ENCODE measurements at regions not wholly inside any gene's neighbourhood (a gene's known extent, or its start where the extent isn't known, plus 50 kb on each side); places are given as distances from the start of the nearest gene placed in this dataset.

DNA sequence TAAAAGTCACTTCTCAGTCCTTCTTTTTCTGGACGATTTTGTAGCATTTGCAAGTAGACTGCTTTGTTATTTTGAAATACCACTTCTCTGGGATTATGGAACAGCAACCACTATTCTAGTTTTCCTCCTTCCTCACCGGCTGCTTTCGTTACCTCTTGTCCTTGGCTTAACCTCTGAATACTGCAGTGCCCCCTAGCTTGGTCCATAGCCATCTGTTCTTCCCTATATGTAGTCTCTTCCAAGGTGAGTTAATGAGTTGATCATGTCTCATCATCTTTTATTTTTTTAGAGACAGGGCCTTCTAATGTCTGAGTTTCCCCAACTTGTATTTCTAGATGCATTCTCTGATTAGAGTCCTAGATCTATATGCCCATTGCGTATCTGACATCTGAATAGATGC lies 694.3 kb downstream of the NTRK3 start:
- TF ChIP-seq EZH2 (IDR thresholded peaks at IDR 0.05; ENCODE audit: borderline replicate concordance, insufficient read depth, low read length, poor library complexity, severe bottlenecking) (no peak), POLR2AphosphoS5 (IDR thresholded peaks at IDR 0.05) (no peak), MXI1 (conservative IDR thresholded peaks at IDR 0.05; ENCODE audit: poor library complexity, severe bottlenecking) (no peak), TAF1 (IDR thresholded peaks at IDR 0.05; ENCODE audit: low read depth) (no peak), EP300 (conservative IDR thresholded peaks at IDR 0.05; ENCODE audit: poor library complexity, severe bottlenecking) (no peak), SMC3 (conservative IDR thresholded peaks at IDR 0.05; ENCODE audit: poor library complexity) (no peak), RAD21 (conservative IDR thresholded peaks at IDR 0.05) (no peak)
- TF ChIP-seq, protein P1, sequence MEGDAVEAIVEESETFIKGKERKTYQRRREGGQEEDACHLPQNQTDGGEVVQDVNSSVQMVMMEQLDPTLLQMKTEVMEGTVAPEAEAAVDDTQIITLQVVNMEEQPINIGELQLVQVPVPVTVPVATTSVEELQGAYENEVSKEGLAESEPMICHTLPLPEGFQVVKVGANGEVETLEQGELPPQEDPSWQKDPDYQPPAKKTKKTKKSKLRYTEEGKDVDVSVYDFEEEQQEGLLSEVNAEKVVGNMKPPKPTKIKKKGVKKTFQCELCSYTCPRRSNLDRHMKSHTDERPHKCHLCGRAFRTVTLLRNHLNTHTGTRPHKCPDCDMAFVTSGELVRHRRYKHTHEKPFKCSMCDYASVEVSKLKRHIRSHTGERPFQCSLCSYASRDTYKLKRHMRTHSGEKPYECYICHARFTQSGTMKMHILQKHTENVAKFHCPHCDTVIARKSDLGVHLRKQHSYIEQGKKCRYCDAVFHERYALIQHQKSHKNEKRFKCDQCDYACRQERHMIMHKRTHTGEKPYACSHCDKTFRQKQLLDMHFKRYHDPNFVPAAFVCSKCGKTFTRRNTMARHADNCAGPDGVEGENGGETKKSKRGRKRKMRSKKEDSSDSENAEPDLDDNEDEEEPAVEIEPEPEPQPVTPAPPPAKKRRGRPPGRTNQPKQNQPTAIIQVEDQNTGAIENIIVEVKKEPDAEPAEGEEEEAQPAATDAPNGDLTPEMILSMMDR (IDR thresholded peaks at IDR 0.05; ENCODE audit: poor library complexity, severe bottlenecking), result no peak

All from neural cell (in vitro differentiated cells).